ENCODE measurements at regions not wholly inside any gene's neighbourhood (a gene's known extent, or its start where the extent isn't known, plus 50 kb on each side); places are given as distances from the start of the nearest gene placed in this dataset.

- ChIA-PET POLR2A (no interaction called here), CTCF (no interaction called here)
- TF ChIP-seq EP300 (IDR thresholded peaks at IDR 0.05; ENCODE audit: borderline replicate concordance in 1 of 2, low read depth in 1 of 2, low read length in 1 of 2) (peak in 1 of 2 experiments; percentile 79; a peak in 2 of 4 replicates), PBX3 (IDR thresholded peaks at IDR 0.05) (no peak), GATA2 (CRISPR knock-in tag; IDR thresholded peaks at IDR 0.05) (peak; percentile 60; the same call in 1 of the 2 replicates), POLR2AphosphoS5 (IDR thresholded peaks at IDR 0.05; ENCODE audit: low read depth, low read length) (no peak), TAF1 (IDR thresholded peaks at IDR 0.05; ENCODE audit: borderline replicate concordance, low read depth, low read length) (no peak), RCOR1 (IDR thresholded peaks at IDR 0.05; ENCODE audit: low read length) (peak; percentile 38; the same call in 1 of the 2 replicates), REST (IDR thresholded peaks at IDR 0.05; ENCODE audit: low read depth, low read length) (no peak), NFIC (IDR thresholded peaks at IDR 0.05; ENCODE audit: borderline replicate concordance) (no peak), IRF3 (IDR thresholded peaks at IDR 0.05; ENCODE audit: low read depth, low read length) (no peak), YY1 (IDR thresholded peaks at IDR 0.05; ENCODE audit: low read depth) (no peak), FOSL2 (IDR thresholded peaks at IDR 0.05; ENCODE audit: borderline replicate concordance, low read depth) (no peak), SMC3 (IDR thresholded peaks at IDR 0.05; ENCODE audit: low read depth, low read length) (no peak), USF1 (IDR thresholded peaks at IDR 0.05; ENCODE audit: borderline replicate concordance, low read depth) (no peak)
- Histone ChIP-seq H3K4me2 (no peak overlapping the region), H3K9me3 (no peaks in the 10 kb centered on the region), H3K79me2 (ENCODE audit: insufficient read depth) (no peaks in the 10 kb centered on the region), H3K9me2 (no peaks in the 10 kb centered on the region; the same call in 1 of the 2 replicates), H3K4me1 (ENCODE audit: control insufficient read depth in 1 of 2, insufficient read depth in 2 of 2, low read depth in 1 of 2, low read length in 1 of 2) (no peaks in the 10 kb centered on the region), H3F3A (replicated peaks; ENCODE audit: insufficient read depth) (no peaks in the 10 kb centered on the region), H3K27me3 (ENCODE audit: insufficient read depth) (no peaks in the 10 kb centered on the region), H3K27ac (ENCODE audit: low read depth in 2 of 2, low read length in 1 of 2) (no peak overlapping the region), H4K20me1 (ENCODE audit: insufficient read depth) (no peaks in the 10 kb centered on the region), H3K4me3 (ENCODE audit: low read depth in 2 of 2, low read length in 1 of 2) (no peak overlapping the region), H3K36me3 (replicated peaks in 1 of 2; ENCODE audit: control insufficient read depth in 1 of 2, insufficient read depth in 2 of 2, low read length in 1 of 2) (no peaks in the 10 kb centered on the region), H3K9ac (no peak overlapping the region), H2AFZ (ENCODE audit: low read depth) (no peak overlapping the region)
- peak; percentile 4 for DNase-seq
- WGBS (ENCODE audit: low lambda C conversion rate) = 57% methylated on average over 2 of the region's 2 CpGs
Observed at GRCh38 chr11:25198704-25199103, 701.9 kb downstream of the LUZP2 start.

Measured in SK-N-SH (cell line).